NOMO-1 (cell line): ENCODE measurements at regions not wholly inside any gene's neighbourhood (a gene's known extent, or its start where the extent isn't known, plus 50 kb on each side); places are given as distances from the start of the nearest gene placed in this dataset.
A peak's percentile ranks its signal among the peaks of the same experiment; 100 is the strongest.

ENCODE experiments used
- DNase-seq, 2 experiments: peaks; one replicate each; lab custom pipeline; 2025; ENCODE audit not compliant: unreplicated experiment in 2 of 2; lab: John Stamatoyannopoulos, UW

GRCh38 chr5:124920909-124921666 lies 174.6 kb upstream of the ZNF608 start:
- DNase-seq: peak; percentile 32 to 79

- DNase-seq: no peak
Observed at GRCh38 chr5:124921694-124922093, 175.3 kb upstream of the ZNF608 start.

- DNase-seq: no peak
Observed at GRCh38 chr5:124922255-124922975, 176.0 kb upstream of the ZNF608 start.

GRCh38 chr5:124923131-124923530 lies 176.7 kb upstream of the ZNF608 start:
- peak; percentile 19 to 35 for DNase-seq

- DNase-seq: no peak
Observed at GRCh38 chr5:124924729-124925128, 178.3 kb upstream of the ZNF608 start.

GRCh38 chr5:124927735-124928134 lies 181.3 kb upstream of the ZNF608 start:
- DNase-seq: no peak

GRCh38 chr5:124929000-124929399 lies 182.6 kb upstream of the ZNF608 start:
- DNase-seq: no peak

- DNase-seq: no peak
Observed at GRCh38 chr5:124932791-124933600, 186.6 kb upstream of the ZNF608 start.

- peak in 1 of 2 experiments; percentile 31 for DNase-seq
Observed at GRCh38 chr5:124935065-124935464, 188.6 kb upstream of the ZNF608 start.

- DNase-seq: no peak
Observed at GRCh38 chr5:124936626-124936933, 190.1 kb upstream of the ZNF608 start.

GRCh38 chr5:124941051-124942049 lies 194.9 kb upstream of the ZNF608 start:
- DNase-seq: peak; percentile 57 to 77

GRCh38 chr5:124948062-124948753 lies 201.8 kb upstream of the ZNF608 start:
- DNase-seq: peak in 1 of 2 experiments; percentile 54

- no peak for DNase-seq
Observed at GRCh38 chr5:124948754-124949275, 202.4 kb upstream of the ZNF608 start.

- no peak for DNase-seq
Observed at GRCh38 chr5:124949862-124950261, 203.4 kb upstream of the ZNF608 start.

GRCh38 chr5:124951105-124951504 lies 204.7 kb upstream of the ZNF608 start:
- DNase-seq: no peak

- peak in 1 of 2 experiments; percentile 22 for DNase-seq
Observed at GRCh38 chr5:124951661-124952060, 205.2 kb upstream of the ZNF608 start.

- peak in 1 of 2 experiments; percentile 3 for DNase-seq
Observed at GRCh38 chr5:124952079-124952478, 205.6 kb upstream of the ZNF608 start.

- DNase-seq: no peak
Observed at GRCh38 chr5:124952566-124952965, 206.1 kb upstream of the ZNF608 start.

GRCh38 chr5:124954784-124955183 lies 208.3 kb upstream of the ZNF608 start:
- peak in 1 of 2 experiments; percentile 26 for DNase-seq
